HL-60 (cell line): ENCODE measurements at regions not wholly inside any gene's neighbourhood (a gene's known extent, or its start where the extent isn't known, plus 50 kb on each side); places are given as distances from the start of the nearest gene placed in this dataset.

Source experiments
- POLR2AphosphoS5 ChIP-seq: IDR thresholded peaks from 2 replicates; pipeline ENCODE4 v1.6.1; 2012; ENCODE audit warnings: low read depth
- TF ChIP-seq, protein P1 (sequence below): IDR thresholded peaks from one replicate; pipeline ENCODE4 v1.5.1; 2011; ENCODE audit warnings: low read length, control low read depth, inconsistent platforms; ENCODE audit not compliant: insufficient read depth

DNA sequence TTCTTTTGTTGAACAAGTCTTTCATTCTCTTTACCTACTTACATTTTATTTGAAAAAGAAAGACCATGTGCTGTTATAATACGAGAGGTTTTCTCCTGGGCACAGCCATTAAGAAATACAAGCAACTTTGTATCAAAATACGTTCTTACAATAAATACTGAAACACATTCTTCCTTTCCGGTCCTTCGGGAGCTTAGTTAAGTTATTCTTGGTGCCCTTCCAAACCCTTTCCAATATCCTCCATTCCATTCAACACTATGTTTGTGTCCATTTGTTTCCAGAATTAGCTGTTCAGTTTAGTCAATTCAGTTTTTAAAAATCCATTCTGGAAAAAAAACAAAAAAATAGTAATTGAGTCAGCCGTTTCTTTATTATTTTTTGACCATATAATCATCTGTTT is 746.8 kb upstream of the SLC10A2 start:
- TF ChIP-seq POLR2AphosphoS5: no peak
- TF ChIP-seq, protein P1, sequence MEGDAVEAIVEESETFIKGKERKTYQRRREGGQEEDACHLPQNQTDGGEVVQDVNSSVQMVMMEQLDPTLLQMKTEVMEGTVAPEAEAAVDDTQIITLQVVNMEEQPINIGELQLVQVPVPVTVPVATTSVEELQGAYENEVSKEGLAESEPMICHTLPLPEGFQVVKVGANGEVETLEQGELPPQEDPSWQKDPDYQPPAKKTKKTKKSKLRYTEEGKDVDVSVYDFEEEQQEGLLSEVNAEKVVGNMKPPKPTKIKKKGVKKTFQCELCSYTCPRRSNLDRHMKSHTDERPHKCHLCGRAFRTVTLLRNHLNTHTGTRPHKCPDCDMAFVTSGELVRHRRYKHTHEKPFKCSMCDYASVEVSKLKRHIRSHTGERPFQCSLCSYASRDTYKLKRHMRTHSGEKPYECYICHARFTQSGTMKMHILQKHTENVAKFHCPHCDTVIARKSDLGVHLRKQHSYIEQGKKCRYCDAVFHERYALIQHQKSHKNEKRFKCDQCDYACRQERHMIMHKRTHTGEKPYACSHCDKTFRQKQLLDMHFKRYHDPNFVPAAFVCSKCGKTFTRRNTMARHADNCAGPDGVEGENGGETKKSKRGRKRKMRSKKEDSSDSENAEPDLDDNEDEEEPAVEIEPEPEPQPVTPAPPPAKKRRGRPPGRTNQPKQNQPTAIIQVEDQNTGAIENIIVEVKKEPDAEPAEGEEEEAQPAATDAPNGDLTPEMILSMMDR: no peak
